Stimulated activated CD8-positive, alpha-beta memory T cell treated with anti-CD3 and anti-CD28 coated beads, Interleukin-7, amount 100 ng/mL, for 4 hours (primary cell): ENCODE measurements at regions not wholly inside any gene's neighbourhood (a gene's known extent, or its start where the extent isn't known, plus 50 kb on each side); places are given as distances from the start of the nearest gene placed in this dataset.

Experiments used
- DNase-seq, 2 donors: peaks; one replicate each; pipeline ENCODE4 v3.0.0-alpha.2; 2020; ENCODE audit warnings: low read depth in 2 of 2

DNA sequence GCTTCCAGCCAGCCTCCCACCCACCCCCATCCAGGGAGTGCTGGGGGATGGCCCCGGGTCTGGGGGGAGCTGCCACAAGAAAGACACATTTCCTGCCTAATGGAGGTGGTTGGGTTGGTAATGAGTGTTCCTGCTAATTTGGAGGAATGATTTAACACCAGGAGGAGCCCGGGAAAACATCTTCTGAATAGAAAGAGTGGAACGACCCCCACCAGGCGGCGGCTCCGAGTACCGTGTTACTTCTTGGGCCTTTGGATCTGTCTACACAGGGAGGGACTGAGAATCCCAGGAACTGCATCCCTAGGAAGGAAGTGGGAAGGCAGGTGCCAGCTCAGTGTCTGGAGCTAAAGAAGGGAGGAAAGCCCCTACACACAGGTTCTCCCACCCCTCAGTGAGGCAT is 64.6 kb downstream of the TSPAN17 start:
- DNase-seq = no peak

DNA sequence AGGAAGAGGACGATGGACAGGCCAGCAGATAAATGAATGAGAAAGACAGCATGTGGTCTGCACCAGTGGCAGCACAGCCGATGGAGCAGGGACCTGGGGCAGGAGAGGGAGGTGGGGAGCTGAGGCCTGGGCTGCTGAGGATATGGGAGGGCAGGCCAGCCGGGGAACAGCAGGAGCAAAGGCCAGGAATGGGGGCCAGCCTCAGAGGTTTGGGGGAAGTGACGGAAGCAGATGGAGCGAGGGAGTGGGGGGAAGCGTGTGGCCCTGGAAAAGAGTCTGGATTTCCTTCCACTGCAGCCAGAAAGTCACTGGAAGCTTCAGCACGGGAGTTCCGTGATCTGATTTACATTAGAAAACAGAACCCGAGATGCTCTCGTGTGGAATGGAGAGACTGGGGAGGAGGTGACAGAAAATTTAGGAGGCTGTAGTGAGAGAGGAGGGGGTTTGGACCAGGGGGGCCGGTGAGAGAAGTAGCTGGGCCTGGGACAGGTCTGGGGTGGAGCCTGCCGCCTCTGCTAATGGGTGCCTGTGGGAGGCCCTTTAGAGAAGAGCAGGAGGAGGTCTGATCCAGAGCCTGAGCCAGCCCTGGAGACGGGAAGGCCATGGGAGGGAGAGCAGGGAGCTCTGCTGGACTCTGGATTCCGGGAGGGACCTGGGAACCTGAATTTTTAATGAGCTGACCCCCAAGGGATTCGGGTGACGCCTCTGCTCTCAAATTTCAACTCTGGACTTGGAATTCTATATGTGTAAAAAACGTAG is 65.4 kb downstream of the TSPAN17 start:
- no peak for DNase-seq

DNA sequence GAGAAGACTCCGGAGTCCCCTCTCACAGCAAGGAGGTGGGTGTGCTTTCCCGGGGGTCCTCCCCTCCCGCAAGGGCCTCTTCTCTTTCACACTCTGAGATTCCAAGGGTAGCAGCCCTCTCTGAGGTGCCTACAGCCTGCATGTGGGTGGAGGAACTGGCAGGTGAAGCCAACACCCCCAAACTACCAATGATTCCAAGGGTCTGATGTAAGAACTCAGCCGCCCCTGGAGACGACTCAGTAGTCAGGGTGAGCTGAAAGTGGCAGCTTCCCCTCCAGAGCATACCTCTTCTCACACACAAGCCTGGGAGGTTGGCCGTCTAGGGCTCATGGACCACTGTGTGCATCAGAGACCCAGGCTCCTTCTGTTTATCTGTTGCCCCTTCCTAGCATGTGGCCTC is 66.1 kb downstream of the TSPAN17 start:
- no peak for DNase-seq

DNA sequence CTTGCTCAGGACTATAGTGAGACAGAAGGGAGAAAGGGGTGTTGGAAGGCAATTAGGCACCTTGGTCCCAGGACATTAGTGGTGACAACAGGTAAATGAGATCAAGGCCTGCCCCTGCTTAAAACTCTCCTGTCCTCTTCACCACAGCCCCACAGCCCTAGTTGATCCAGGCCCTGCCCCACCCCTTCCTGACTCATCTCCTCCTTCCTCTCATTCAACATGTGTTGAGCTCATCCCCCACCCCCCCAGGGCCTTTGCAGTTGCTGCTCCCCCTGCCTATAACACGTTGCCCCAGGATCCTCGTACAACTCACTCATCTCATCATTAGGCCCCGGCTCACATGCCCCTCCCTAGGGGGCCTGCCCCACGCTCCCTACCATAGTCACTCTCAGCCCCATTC is 66.8 kb downstream of the TSPAN17 start:
- DNase-seq = no peak

DNA sequence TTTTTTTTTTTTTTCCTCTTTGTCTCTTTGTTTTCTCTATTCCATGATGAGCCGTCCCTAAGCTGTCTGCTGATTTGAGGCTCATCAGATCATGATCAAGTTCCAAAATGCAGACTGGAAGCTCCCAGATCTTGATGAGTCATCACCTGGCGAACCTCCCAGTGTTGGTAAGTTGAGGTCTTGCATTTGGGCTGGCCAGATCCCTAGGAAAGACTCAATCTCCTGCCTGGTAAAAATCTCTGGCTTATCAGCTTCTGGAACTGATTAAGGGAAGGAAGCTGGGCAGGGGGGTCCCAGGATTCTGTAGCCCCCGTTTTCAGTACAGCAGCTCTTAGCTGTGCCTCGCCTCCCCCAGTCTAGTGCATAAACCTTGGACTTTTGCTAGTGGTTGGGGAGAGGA is 69.0 kb downstream of the TSPAN17 start:
- DNase-seq = no peak

DNA sequence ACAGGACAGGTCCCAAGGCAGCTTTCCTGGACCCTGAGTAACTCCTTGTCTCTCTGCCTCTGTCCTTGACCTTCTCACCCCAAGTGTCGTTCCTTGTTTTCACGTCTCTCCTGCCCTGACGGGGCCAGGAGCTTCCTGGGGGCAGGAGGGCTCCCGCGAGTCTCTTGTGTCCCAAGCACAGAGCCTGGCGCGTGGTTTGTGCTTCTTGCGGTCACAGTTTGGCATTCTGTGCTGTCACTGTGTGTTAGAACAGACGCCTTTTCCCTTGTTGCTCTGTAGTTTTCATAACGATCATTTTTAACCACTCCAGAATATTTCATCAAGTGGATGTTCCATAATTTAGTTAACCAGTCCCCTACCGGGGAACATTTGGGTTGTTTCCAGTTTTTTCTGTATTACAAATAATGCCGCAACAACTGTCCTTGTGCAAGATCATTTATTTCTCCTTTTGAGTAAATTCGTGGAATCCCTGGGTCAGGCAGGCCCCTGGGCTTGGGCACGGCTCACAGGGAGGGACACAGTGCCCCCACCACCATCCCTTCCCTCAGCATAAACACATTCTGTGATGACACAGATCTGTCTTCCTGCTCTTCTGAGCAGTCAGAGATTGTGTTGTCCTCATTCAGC is 71.9 kb downstream of the TSPAN17 start:
- no peak for DNase-seq

DNA sequence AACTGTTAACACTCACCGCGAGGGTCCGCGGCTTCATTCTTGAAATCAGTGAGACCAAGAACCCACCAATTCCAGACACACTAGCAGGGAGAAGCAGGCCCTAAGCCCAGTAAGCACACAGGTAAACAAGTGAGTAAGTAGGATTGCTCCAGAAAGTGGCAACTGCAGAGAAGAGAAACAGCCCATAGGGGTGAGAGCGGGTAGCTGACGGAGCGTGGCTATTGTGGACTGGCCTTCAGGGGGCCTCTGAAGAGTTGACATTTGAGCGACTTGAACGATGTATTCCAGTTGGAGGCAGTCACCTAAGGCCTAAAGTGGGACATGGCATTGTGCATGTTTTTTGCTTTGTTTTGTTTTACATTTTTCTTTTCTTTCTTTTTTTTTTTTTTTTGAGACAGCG is 74.2 kb downstream of the TSPAN17 start:
- DNase-seq = no peak

DNA sequence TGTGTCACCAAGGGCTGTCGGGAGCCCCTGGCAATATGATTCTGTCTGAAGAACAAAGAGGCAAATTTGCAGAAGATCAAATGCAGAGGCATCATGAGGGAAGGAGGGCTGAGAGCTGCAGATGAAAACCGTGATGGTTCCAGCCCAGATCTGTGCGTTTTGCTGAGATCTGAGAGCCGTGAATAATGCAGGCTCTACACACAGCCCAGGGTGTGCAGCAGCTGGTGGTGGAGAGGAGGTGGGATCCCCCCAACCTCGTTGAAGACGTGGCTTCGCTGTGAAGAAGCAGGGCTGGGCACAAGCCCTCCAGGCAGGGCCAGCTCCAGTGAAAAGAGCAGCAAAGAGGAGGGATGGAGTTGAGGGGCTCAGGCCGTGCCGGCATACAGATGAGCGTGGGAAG is 75.5 kb downstream of the TSPAN17 start:
- no peak for DNase-seq

DNA sequence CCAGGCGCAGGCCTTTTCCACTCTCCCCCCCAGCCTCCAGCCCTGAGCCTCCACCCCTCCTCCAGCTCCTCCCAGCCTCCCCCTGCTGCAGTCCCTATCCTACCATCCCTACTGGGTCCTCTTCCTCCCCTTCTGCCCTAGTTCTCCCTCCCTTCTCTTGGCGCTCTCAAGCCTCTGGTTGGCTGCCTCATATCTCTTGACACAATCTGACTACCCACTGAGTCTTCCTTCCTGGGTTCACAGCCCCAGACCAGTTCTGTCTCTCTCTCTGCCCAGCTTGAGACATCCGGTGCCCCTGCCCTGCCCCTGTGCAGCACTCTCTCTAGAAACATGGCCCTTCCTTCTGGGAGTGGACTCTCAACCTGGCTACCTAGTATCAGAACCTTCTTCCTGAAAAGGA is 76.2 kb downstream of the TSPAN17 start:
- peak in 1 of 2 donors; percentile 7 for DNase-seq

DNA sequence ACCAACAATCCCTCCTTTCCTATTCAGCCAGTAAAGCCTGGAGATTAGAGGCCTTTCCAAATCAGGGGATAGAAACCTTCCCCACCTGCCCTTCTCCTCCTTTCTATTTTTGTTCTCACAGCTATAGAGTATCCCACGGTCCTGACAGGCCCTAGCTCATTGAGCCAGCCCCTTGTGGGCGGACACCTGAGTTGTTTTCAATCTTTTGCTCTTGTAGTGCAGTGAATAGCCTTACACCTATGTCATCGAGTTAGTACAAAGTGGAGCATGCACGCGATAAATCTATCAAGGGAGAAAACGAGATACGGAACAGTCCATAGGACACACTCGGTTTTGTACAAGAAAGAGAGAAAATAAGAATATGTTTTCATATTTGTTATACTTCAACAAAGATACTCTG is 77.2 kb downstream of the TSPAN17 start:
- DNase-seq = no peak

DNA sequence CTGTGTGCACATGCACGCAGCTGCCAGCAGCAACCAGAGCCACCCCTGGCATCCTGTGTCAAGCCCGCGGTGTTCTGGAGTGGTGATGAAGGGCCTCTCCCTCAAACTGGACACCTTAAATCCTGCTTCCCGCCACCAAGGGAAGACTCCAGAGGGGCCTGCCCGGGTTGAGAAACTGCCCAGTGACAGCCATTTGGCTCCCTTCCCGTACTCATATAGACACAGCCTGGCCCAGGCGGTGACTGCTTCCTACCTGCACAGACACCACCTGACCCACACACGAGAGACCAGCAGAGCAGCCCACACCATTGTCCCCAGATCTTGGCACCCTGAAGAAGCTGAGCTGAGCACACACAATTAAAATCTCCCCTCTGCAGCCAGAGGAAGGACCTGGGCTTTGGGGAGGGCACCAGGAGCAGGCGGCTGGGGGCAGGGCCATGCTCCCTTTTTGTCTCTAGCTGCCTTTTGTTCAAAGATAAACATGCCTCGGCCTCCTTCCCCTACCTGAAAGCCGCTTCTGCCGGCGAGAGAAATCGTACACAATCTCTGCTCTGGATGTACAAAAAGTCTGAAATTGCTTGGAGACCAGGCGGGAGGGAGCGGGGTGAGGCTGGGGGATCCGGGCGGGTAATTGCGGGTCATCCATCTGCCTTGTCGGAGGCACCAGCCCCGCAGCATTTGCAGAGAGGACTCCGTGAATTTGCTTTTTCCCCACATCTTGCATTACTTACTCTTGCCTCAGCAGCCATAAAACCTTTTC is 78.4 kb downstream of the TSPAN17 start:
- DNase-seq = no peak

DNA sequence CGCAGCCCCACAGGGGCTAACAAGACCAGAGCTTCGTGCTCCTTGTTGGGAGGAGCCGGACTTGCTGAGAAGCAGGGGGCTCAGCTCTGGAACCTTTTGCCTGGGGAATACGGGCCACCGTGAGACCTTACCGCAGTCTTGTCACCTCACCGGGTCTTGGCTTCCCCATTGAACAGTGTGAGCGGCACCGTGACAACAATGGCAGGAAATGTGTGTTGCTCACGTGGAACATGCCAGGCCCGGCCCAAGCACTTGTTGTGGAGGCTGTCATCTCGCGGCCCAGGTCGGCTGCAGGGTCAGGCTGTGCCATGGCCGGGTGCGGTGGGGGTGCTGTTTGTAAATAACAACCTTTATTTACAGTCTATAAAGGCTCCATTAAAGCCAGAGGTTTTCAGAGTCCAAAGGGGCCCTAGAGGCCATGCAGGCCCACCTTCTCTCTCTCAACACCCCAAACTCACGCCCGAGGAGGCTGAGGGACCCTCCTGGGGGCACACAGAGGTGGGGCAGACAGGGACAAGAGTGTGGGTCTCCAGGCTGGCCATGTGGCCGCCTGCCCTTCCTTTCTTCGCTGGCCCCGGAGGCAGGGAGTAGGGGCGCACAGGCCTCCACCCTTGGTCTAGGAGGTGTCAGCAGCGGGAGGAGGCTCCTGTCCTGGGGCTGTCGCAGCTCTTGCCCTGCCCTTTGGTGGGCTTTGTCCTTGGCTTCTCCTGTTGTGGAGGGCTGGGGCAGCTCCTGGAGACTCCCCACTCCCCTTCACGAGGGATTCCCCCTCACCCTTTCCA is 79.7 kb downstream of the TSPAN17 start:
- DNase-seq = peak; percentile 6 to 17

DNA sequence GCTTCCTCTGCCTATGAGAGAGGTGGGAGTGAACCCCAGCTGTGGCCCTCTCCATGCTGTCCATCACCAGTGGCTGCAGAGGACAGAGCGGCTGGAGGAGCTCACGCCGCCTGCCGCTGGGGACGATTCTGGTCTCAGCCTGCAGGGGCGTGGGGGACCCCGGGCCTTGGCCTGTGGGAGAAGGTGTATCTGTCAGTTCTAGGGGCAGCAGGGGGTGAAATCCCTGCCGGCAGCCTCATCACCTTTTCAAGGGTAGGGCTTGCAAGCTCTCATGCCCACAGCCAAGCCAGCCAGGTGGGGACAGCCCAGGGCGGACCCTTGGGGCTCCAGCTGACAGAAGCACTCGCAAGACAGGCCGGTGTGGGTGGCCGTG is 80.2 kb downstream of the TSPAN17 start:
- DNase-seq = no peak

DNA sequence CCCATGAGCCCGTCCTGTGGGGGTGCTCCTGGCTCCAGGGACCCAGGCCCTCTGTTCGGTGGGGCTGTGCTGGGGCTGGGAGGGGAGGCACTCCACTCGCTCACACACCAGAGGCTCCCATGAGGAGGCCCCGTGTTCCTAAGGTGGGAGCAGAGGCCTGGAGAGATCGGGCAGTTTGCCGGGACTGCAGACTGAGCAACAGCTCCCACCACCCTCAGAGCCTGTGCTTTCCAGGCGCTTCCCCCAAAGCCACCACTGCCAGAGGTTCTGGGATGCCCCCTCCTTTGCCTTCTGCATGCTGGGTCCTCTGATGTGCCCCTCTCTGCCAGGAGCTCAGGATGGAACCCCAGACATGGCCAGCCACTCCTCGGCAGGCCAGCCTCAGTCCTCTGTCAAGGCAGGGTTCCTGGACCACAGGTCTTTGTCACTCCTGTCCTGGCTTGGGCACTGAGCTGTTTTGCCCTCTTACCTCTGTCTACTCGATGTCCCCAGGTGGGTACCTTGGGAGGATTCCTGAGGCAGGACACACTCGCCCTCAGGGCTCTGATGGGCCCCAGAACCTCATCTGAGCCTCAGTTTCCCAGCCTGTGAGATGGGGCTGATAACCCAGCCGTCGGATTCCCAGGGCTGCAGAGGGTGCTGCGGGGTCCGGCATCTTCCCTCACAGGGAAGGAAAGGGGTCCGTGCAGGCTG is 80.8 kb downstream of the TSPAN17 start:
- no peak for DNase-seq

DNA sequence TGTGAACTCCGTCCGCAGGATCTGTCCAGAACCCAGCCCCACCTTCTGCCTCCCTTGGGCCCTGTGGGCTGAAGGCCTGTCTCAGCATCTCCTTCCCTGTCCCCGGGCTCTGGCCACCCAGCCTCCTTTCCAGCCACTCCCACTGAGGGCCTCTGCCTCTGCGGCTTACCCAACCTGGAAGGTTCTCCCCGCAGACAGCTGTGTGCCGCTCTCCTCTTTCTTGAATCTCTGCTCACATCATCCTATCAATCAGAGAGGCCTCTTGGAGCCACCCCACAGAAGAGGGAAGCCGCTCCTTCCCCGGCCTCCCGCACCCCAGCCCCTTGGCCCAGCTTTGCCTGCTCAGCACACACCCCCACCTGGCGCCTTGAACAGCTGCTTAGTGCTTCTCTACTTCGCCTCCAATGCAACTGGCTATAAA is 81.5 kb upstream of the UNC5A start:
- no peak for DNase-seq

DNA sequence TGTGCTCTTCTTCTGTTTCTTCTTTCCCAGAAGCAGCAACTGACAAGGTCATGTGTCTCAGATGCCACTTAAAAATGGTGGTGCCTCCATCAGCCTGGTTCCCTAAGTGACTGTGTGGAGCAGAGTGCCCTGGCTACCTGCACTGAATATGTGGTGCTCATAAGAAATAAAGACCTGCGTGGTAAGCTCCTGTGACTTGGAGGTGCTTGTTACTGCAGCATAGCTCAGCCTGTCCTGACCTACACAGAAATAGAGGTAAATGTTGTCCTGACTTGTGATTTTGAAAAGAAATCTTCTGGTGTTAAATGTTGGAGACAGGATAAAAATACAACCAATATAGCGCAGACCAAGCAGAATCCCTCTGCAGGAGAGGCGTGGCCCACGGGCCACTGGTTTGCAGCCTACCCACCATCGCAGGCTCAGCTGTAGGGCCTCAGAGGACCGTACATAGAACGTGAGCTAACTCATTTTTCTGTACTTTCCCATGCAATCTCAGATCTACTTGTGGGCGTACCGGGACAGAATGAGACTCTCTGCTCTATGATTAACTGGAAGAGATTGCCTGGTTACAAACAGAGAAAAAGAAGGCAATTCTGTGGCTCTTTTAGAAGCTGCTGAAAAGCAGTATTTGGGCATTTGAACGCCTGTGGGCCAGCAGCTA is 79.4 kb upstream of the UNC5A start:
- no peak for DNase-seq

DNA sequence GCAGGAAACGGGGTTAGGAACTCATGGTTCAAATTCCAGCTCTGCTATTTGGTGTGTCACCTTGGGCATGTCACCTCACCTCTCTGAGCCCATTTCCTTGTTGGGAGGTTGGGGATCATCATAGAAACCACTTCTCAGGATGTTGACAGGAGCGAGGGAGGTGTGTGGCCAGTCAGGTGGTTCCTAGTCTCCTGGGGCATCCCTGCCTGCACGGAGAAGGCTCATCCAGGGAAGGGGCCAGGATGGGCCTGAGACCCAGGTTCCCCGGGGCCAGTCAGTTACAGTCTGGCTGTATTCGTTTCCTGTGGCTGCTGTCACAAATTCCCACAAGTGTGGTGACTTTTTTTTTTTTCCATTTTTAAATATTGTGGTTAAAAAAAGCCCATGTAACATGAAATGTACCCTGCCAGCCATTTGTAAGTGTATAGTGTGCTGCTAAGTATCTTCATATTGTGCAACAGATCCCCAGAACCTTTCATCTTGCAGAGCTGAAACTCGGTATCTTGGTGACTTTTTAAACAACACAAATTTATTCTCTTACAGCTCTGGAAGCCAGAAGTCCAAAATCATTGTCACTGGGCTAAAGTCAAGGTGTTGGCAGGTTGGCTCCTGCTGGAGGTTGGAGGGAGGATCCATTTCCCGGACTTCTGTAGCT is 78.7 kb upstream of the UNC5A start:
- DNase-seq = no peak

DNA sequence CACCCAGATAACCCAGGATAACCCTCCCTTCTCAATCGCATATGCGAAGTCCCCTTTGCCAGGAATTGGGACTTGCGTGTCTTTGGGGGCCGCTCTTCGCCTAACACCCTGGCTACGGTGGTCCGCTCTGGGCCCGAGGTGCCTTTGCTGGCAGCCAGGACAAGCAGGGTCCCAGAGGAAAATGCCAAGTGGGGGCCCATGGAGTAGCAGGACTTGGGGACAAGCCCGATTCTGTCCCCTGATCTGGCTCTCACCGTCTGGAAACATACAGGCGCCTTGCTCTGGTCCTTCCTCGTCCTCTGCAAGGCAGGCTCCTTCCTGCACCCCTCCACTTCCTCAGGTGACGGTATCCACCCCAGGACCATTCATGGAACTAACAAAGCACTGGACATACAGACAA is 78.1 kb upstream of the UNC5A start:
- DNase-seq = no peak

DNA sequence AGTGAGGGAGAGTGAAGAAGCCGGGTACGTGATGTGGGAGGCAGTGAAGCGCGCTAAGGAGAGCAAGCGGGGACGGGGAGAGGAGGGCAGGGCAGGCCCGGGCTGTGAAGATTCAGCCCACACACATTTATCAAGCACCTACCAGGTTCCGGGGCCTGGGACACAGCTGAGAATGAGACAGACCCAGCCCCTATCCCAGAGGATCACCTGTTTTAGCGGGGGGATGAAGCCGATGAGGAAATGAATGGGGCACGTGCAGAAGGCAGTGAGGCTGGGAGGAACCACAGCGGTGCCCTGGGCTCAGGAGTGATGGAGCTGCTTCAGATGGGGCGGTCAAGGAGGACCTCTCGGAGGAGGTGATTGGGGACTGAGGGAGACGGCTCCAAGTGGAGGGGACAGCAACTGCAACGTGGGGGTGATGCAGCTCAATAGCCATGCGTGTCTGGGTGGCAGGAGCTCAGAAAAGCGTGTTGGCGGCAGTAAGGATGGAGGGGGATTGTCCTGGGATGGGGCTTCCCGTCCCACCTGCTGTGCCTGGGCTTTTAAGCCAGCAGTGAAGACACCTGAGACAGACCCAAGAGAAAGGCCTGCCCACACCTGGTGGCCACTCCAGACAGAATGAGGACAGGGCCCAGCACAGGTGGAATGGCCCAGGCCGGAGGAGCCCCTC is 77.5 kb upstream of the UNC5A start:
- no peak for DNase-seq
